SK-N-SH (cell line): ENCODE measurements at regions not wholly inside any gene's neighbourhood (a gene's known extent, or its start where the extent isn't known, plus 50 kb on each side); places are given as distances from the start of the nearest gene placed in this dataset.

ENCODE experiments used
- CTCF ChIA-PET: fragments of 300-600, 350-600 bp; formaldehyde crosslinking; extraction: SDS; loops from one replicate; lab custom pipeline; 2021; lab: Yijun Ruan, JAX
- POLR2A ChIA-PET: fragments of 350-600 bp; sonication (Branson Sonifier 250); formaldehyde crosslinking; extraction: SDS; loops from one replicate; lab custom pipeline; 2020; ENCODE audit warnings: antibody characterized with exemption, inconsistent platforms; lab: Yijun Ruan, JAX
- DNase-seq: peaks from one replicate; pipeline ENCODE4 v3.0.0; 2012
- H2AFZ ChIP-seq: fragments of 200-600 bp; sonication (generic); 2 replicates; pipeline ENCODE4 v1.8.1; 2016; ENCODE audit warnings: antibody characterized with exemption, mild to moderate bottlenecking, low read depth
- H3F3A ChIP-seq: fragments of 200-600 bp; sonication (generic); replicated peaks from 2 replicates; pipeline ENCODE3; 2016; ENCODE audit warnings: antibody characterized with exemption, mild to moderate bottlenecking; ENCODE audit not compliant: insufficient read depth
- H3K27ac ChIP-seq, 2 experiments: fragments of 200-500 bp in 1 of 2; fragments of 200-600 bp in 1 of 2; sonication (Bioruptor generic) in 1 of 2; sonication (generic), shearing (Covaris generic) in 1 of 2; 2 replicates each; pipeline versions ENCODE4 v1.5.1 to v1.6.1; 2014 to 2016; ENCODE audit warnings: low read depth in 2 of 2, inconsistent platforms in 1 of 2, low read length in 1 of 2, mild to moderate bottlenecking in 1 of 2, mixed read lengths in 1 of 2
- H3K27me3 ChIP-seq: fragments of 200-600 bp; sonication (generic), shearing (Covaris generic); 2 replicates; pipeline ENCODE4 v1.6.1; 2016; ENCODE audit warnings: mixed run types; ENCODE audit not compliant: insufficient read depth
- H3K36me3 ChIP-seq, 2 experiments: fragments of 200-500 bp in 1 of 2; fragments of 200-600 bp in 1 of 2; sonication (Bioruptor generic) in 1 of 2; sonication (generic) in 1 of 2; replicated peaks in 1 of 2; 2 replicates each; pipeline versions ENCODE3 to v1.5.1; 2014 to 2016; ENCODE audit warnings: low read length in 1 of 2, mild to moderate bottlenecking in 1 of 2; ENCODE audit not compliant: insufficient read depth in 2 of 2, control insufficient read depth in 1 of 2
- H3K4me1 ChIP-seq, 2 experiments: fragments of 200-500 bp in 1 of 2; fragments of 200-600 bp in 1 of 2; sonication (Bioruptor generic) in 1 of 2; sonication (generic), shearing (Covaris generic) in 1 of 2; 2 replicates each; pipeline versions ENCODE4 v1.5.1 to v1.6.1; 2014 to 2016; ENCODE audit warnings: low read depth in 1 of 2, low read length in 1 of 2, mixed run types in 1 of 2; ENCODE audit not compliant: insufficient read depth in 2 of 2, control insufficient read depth in 1 of 2
- H3K4me2 ChIP-seq: fragments of 200-600 bp; sonication (generic), shearing (Covaris generic); 2 replicates; pipeline ENCODE4 v1.6.1; 2017; ENCODE audit warnings: mixed run types
- H3K4me3 ChIP-seq, 2 experiments: fragments of 200-500 bp in 1 of 2; fragments of 200-600 bp in 1 of 2; sonication (Bioruptor generic) in 1 of 2; sonication (generic), shearing (Covaris generic) in 1 of 2; 2 replicates each; pipeline versions ENCODE4 v1.5.1 to v1.8.1; 2014 to 2016; ENCODE audit warnings: low read depth in 2 of 2, inconsistent platforms in 1 of 2, low read length in 1 of 2, mild to moderate bottlenecking in 1 of 2, mixed read lengths in 1 of 2, moderate library complexity in 1 of 2
- H3K79me2 ChIP-seq: fragments of 200-600 bp; sonication (generic); 2 replicates; pipeline ENCODE4 v1.8.1; 2017; ENCODE audit warnings: mild to moderate bottlenecking; ENCODE audit not compliant: insufficient read depth
- H3K9ac ChIP-seq: fragments of 200-600 bp; sonication (generic); 2 replicates; pipeline ENCODE4 v1.6.1; 2017; ENCODE audit warnings: mixed run types
- H3K9me2 ChIP-seq: fragments of 200-600 bp; sonication (generic); 2 replicates; pipeline ENCODE4 v1.6.1; 2017; ENCODE audit warnings: mixed run types
- H3K9me3 ChIP-seq: fragments of 200-600 bp; sonication (generic); 2 replicates; pipeline ENCODE4 v1.6.1; 2017; ENCODE audit warnings: mixed run types, mild to moderate bottlenecking, moderate library complexity
- H4K20me1 ChIP-seq: fragments of 200-600 bp; sonication (generic); 2 replicates; pipeline ENCODE4 v1.6.1; 2017; ENCODE audit warnings: mild to moderate bottlenecking, mixed run types; ENCODE audit not compliant: insufficient read depth
- ELF1 ChIP-seq: IDR thresholded peaks from 2 replicates; pipeline ENCODE4 v1.4.0; 2012
- EP300 ChIP-seq, 2 experiments: IDR thresholded peaks; 2 replicates each; pipeline versions ENCODE4 v1.4.0 to v1.6.1; 2012; ENCODE audit warnings: borderline replicate concordance in 1 of 2, low read depth in 1 of 2, low read length in 1 of 2
- EZH2phosphoT487 ChIP-seq: fragments of 200-600 bp; sonication (generic); IDR thresholded peaks from 2 replicates; pipeline ENCODE4 v1.6.1; 2017; ENCODE audit warnings: low read depth, mixed run types, mild to moderate bottlenecking, antibody characterized with exemption, moderate library complexity, borderline replicate concordance
- FOSL2 ChIP-seq: IDR thresholded peaks from 2 replicates; pipeline ENCODE4 v1.4.0; 2012; ENCODE audit warnings: low read depth, mild to moderate bottlenecking, moderate library complexity, borderline replicate concordance
- FOXJ3 ChIP-seq: sonication (generic); formaldehyde crosslinking; IDR thresholded peaks from 2 replicates; pipeline ENCODE4 v1.5.1; 2020; ENCODE audit warnings: mild to moderate bottlenecking, missing genetic modification reagents
- FOXM1 ChIP-seq: IDR thresholded peaks from 2 replicates; pipeline ENCODE4 v1.4.0; 2012; ENCODE audit warnings: low read depth, mild to moderate bottlenecking
- GABPA ChIP-seq: IDR thresholded peaks from 2 replicates; pipeline ENCODE4 v1.4.0; 2012; ENCODE audit warnings: low read depth, mild to moderate bottlenecking
- MEF2A ChIP-seq: IDR thresholded peaks from 2 replicates; pipeline ENCODE4 v1.4.0; 2012; ENCODE audit warnings: low read depth, borderline replicate concordance
- NFIC ChIP-seq: IDR thresholded peaks from 2 replicates; pipeline ENCODE4 v1.4.0; 2012; ENCODE audit warnings: borderline replicate concordance
- POLR2AphosphoS5 ChIP-seq: IDR thresholded peaks from 2 replicates; pipeline ENCODE4 v1.6.1; 2012; ENCODE audit warnings: low read depth, low read length
- RAD21 ChIP-seq: IDR thresholded peaks from 2 replicates; pipeline ENCODE4 v1.6.1; 2012; ENCODE audit warnings: mild to moderate bottlenecking, low read length
- RXRA ChIP-seq: IDR thresholded peaks from 2 replicates; pipeline ENCODE4 v1.4.0; 2012; ENCODE audit warnings: low read depth, mild to moderate bottlenecking, borderline replicate concordance
- SMC3 ChIP-seq: IDR thresholded peaks from 2 replicates; pipeline ENCODE4 v1.6.1; 2012; ENCODE audit warnings: low read depth, low read length, improper control_type of control experiment
- TCF12 ChIP-seq: IDR thresholded peaks from 2 replicates; pipeline ENCODE4 v1.4.0; 2012
- TEAD4 ChIP-seq: IDR thresholded peaks from 2 replicates; pipeline ENCODE4 v1.4.0; 2012; ENCODE audit warnings: mild to moderate bottlenecking, borderline replicate concordance; ENCODE audit not compliant: insufficient read depth
- WGBS: methylation state at CpG from one replicate; pipeline ENCODE4 v1.1.6; 2017; ENCODE audit warnings: low lambda C conversion rate; 5-methylcytosine and 5-hydroxymethylcytosine counted together
- TF ChIP-seq, protein P1 (sequence below): IDR thresholded peaks from 2 replicates; pipeline ENCODE4 v1.4.0; 2012; ENCODE audit warnings: low read depth, borderline replicate concordance
- TF ChIP-seq, protein P2 (sequence below): IDR thresholded peaks from 2 replicates; pipeline ENCODE4 v1.6.1; 2012; ENCODE audit warnings: mild to moderate bottlenecking, low read depth, low read length, moderate library complexity
- TF ChIP-seq, protein P3 (sequence below): fragments of 150-350 bp; IDR thresholded peaks from 2 replicates; pipeline ENCODE4 v1.6.1; 2016; ENCODE audit warnings: mild to moderate bottlenecking, low read depth, low read length
- TF ChIP-seq, protein P4 (sequence below): fragments of 200-600 bp; sonication (generic); IDR thresholded peaks from 2 replicates; pipeline ENCODE4 v1.6.1; 2017; ENCODE audit warnings: antibody characterized with exemption, mild to moderate bottlenecking, moderate library complexity
- TF ChIP-seq, protein P5 (sequence below): fragments of 150-350 bp; IDR thresholded peaks from 2 replicates; pipeline ENCODE4 v1.6.1; 2017; ENCODE audit warnings: antibody characterized with exemption, low read length, low read depth, borderline replicate concordance

DNA sequence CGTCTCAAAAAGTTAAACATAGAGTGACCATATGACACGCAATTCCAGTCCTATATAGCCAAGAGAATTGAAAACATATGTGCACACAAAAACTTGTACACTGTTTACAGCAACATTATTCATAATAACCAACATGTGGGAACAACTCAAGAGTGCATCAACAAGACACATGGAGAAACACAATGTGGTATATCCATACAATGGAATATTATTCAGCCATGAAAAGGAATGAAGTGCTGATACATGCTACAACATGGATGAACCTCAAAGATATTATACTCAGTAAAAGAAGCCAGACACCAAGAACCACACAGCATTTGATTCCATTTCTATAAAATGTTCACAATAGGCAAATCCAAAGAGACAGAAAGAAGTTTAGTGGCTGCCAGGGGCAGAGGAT is 317.0 kb downstream of the NSG2 start:
- DNase-seq = no peak
- no peak overlapping the region for H3K27ac ChIP-seq
- no peaks in the 10 kb centered on the region for H4K20me1 ChIP-seq
- no peaks in the 10 kb centered on the region for H3F3A ChIP-seq
- no peaks in the 10 kb centered on the region for H3K9me3 ChIP-seq
- H3K27me3 ChIP-seq = no peaks in the 10 kb centered on the region
- H3K79me2 ChIP-seq = no peaks in the 10 kb centered on the region
- H3K4me2 ChIP-seq = no peak overlapping the region
- ChIA-PET CTCF (no interaction called here), POLR2A (no interaction called here)
- no peak overlapping the region for H2AFZ ChIP-seq
- H3K9ac ChIP-seq = no peak overlapping the region
- H3K4me1 ChIP-seq = peaks cover 0 to 7% of the 10 kb centered on the region in 2 experiments; a peak in 2 of 4 replicates
- WGBS = 54% methylated on average over 2 of the region's 2 CpGs
- H3K9me2 ChIP-seq = no peaks in the 10 kb centered on the region
- no peak overlapping the region for H3K4me3 ChIP-seq
- TF ChIP-seq, protein P1, sequence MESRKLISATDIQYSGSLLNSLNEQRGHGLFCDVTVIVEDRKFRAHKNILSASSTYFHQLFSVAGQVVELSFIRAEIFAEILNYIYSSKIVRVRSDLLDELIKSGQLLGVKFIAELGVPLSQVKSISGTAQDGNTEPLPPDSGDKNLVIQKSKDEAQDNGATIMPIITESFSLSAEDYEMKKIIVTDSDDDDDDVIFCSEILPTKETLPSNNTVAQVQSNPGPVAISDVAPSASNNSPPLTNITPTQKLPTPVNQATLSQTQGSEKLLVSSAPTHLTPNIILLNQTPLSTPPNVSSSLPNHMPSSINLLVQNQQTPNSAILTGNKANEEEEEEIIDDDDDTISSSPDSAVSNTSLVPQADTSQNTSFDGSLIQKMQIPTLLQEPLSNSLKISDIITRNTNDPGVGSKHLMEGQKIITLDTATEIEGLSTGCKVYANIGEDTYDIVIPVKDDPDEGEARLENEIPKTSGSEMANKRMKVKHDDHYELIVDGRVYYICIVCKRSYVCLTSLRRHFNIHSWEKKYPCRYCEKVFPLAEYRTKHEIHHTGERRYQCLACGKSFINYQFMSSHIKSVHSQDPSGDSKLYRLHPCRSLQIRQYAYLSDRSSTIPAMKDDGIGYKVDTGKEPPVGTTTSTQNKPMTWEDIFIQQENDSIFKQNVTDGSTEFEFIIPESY = no peak
- TF ChIP-seq EP300 (IDR thresholded peaks at IDR 0.05; ENCODE audit: borderline replicate concordance in 1 of 2, low read depth in 1 of 2, low read length in 1 of 2) (no peak), ELF1 (no peak), POLR2AphosphoS5 (no peak), FOXM1 (no peak)
- TF ChIP-seq, all 33 proteins: peak for 0
- H3K36me3 ChIP-seq = no peaks in the 10 kb centered on the region

DNA sequence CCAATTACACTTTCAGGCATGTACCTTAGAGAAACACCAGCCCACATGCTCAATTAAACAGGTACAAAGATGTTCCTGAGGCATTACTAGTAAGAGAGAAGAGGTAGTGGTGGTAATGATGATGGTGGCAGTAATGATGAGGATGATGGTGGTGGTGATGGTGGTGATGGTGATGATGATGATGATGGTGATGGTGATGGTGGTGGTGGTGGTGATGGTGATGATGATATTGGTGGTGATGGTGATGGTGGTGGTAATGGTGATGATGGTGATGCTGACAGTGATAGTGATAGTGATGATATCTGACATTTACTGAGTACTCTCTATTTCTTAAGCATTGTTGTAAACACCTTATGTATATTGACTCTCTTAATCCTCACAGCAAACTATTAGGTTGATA is 318.4 kb downstream of the NSG2 start:
- H3F3A ChIP-seq = no peaks in the 10 kb centered on the region
- no peaks in the 10 kb centered on the region for H3K79me2 ChIP-seq
- no peak overlapping the region for H2AFZ ChIP-seq
- no peaks in the 10 kb centered on the region for H3K9me2 ChIP-seq
- no peak overlapping the region for H3K27ac ChIP-seq
- H4K20me1 ChIP-seq = no peaks in the 10 kb centered on the region
- ChIA-PET POLR2A (no interaction called here), CTCF (no interaction called here)
- peaks cover 0 to 2% of the 10 kb centered on the region in 2 experiments; a peak in 2 of 4 replicates for H3K4me1 ChIP-seq
- H3K9me3 ChIP-seq = no peaks in the 10 kb centered on the region
- no peaks in the 10 kb centered on the region for H3K36me3 ChIP-seq
- H3K4me2 ChIP-seq = no peak overlapping the region
- H3K9ac ChIP-seq = no peak overlapping the region
- no peak for DNase-seq
- no peaks in the 10 kb centered on the region for H3K27me3 ChIP-seq
- H3K4me3 ChIP-seq = no peak overlapping the region
- TF ChIP-seq, protein P2, sequence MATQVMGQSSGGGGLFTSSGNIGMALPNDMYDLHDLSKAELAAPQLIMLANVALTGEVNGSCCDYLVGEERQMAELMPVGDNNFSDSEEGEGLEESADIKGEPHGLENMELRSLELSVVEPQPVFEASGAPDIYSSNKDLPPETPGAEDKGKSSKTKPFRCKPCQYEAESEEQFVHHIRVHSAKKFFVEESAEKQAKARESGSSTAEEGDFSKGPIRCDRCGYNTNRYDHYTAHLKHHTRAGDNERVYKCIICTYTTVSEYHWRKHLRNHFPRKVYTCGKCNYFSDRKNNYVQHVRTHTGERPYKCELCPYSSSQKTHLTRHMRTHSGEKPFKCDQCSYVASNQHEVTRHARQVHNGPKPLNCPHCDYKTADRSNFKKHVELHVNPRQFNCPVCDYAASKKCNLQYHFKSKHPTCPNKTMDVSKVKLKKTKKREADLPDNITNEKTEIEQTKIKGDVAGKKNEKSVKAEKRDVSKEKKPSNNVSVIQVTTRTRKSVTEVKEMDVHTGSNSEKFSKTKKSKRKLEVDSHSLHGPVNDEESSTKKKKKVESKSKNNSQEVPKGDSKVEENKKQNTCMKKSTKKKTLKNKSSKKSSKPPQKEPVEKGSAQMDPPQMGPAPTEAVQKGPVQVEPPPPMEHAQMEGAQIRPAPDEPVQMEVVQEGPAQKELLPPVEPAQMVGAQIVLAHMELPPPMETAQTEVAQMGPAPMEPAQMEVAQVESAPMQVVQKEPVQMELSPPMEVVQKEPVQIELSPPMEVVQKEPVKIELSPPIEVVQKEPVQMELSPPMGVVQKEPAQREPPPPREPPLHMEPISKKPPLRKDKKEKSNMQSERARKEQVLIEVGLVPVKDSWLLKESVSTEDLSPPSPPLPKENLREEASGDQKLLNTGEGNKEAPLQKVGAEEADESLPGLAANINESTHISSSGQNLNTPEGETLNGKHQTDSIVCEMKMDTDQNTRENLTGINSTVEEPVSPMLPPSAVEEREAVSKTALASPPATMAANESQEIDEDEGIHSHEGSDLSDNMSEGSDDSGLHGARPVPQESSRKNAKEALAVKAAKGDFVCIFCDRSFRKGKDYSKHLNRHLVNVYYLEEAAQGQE = no peak
- TF ChIP-seq, protein P3, sequence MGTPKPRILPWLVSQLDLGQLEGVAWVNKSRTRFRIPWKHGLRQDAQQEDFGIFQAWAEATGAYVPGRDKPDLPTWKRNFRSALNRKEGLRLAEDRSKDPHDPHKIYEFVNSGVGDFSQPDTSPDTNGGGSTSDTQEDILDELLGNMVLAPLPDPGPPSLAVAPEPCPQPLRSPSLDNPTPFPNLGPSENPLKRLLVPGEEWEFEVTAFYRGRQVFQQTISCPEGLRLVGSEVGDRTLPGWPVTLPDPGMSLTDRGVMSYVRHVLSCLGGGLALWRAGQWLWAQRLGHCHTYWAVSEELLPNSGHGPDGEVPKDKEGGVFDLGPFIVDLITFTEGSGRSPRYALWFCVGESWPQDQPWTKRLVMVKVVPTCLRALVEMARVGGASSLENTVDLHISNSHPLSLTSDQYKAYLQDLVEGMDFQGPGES = no peak
- TF ChIP-seq TCF12 (no peak), FOXJ3 (no peak), SMC3 (no peak), FOSL2 (no peak), TEAD4 (no peak), RXRA (no peak), EZH2phosphoT487 (no peak), RAD21 (no peak), MEF2A (no peak), NFIC (no peak), GABPA (no peak)
- TF ChIP-seq, protein P4, sequence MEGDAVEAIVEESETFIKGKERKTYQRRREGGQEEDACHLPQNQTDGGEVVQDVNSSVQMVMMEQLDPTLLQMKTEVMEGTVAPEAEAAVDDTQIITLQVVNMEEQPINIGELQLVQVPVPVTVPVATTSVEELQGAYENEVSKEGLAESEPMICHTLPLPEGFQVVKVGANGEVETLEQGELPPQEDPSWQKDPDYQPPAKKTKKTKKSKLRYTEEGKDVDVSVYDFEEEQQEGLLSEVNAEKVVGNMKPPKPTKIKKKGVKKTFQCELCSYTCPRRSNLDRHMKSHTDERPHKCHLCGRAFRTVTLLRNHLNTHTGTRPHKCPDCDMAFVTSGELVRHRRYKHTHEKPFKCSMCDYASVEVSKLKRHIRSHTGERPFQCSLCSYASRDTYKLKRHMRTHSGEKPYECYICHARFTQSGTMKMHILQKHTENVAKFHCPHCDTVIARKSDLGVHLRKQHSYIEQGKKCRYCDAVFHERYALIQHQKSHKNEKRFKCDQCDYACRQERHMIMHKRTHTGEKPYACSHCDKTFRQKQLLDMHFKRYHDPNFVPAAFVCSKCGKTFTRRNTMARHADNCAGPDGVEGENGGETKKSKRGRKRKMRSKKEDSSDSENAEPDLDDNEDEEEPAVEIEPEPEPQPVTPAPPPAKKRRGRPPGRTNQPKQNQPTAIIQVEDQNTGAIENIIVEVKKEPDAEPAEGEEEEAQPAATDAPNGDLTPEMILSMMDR = no peak
- TF ChIP-seq, protein P5, sequence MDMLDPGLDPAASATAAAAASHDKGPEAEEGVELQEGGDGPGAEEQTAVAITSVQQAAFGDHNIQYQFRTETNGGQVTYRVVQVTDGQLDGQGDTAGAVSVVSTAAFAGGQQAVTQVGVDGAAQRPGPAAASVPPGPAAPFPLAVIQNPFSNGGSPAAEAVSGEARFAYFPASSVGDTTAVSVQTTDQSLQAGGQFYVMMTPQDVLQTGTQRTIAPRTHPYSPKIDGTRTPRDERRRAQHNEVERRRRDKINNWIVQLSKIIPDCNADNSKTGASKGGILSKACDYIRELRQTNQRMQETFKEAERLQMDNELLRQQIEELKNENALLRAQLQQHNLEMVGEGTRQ = no peak
